Psoas muscle (tissue), 7 donors: ENCODE measurements at regions not wholly inside any gene's neighbourhood (a gene's known extent, or its start where the extent isn't known, plus 50 kb on each side); places are given as distances from the start of the nearest gene placed in this dataset.

ENCODE experiments used
- ATAC-seq, 4 donors: fragments of 200-7000 bp; cut with Tn5 transposase; one replicate each; pipeline ENCODE4 v1.9.1; 2020; ENCODE audit warnings: moderate library complexity in 3 of 4, mild to moderate bottlenecking in 2 of 4
- DNase-seq, 2 donors: peaks; one replicate each; pipeline ENCODE4 v3.0.0-alpha.2; 2020
- H3K27ac ChIP-seq: fragments of 200-600 bp; one replicate; pipeline ENCODE4 v1.8.0; 2022
- H3K27me3 ChIP-seq, 3 donors: fragments of 200-600 bp in 1 of 3; one replicate each; pipeline versions ENCODE4 v1.6.1 to v1.8.0; 2013 to 2022; ENCODE audit warnings: low read length in 2 of 3, mild to moderate bottlenecking in 2 of 3, moderate library complexity in 1 of 3; ENCODE audit not compliant: insufficient read depth in 3 of 3
- H3K36me3 ChIP-seq, 2 donors: fragments of 200-600 bp in 1 of 2; one replicate each; pipeline versions ENCODE4 v1.6.1 to v1.8.0; 2013 to 2022; ENCODE audit warnings: low read depth in 1 of 2, mild to moderate bottlenecking in 1 of 2, moderate library complexity in 1 of 2; ENCODE audit not compliant: insufficient read depth in 1 of 2
- H3K4me1 ChIP-seq: fragments of 200-600 bp; one replicate; pipeline ENCODE4 v1.8.0; 2022
- H3K4me3 ChIP-seq: fragments of 200-600 bp; one replicate; pipeline ENCODE4 v1.8.0; 2022; ENCODE audit warnings: mild to moderate bottlenecking
- H3K9me3 ChIP-seq: fragments of 200-600 bp; one replicate; pipeline ENCODE4 v1.8.0; 2022
- WGBS, 3 donors: extraction: QIAGEN DNeasy Blood & Tissue Kit; methylation state at CpG; one replicate each; pipeline versions ENCODE4 v1.1.6 to v1.1.7; 2013; 5-methylcytosine and 5-hydroxymethylcytosine counted together
- intact Hi-C, 2 donors: fragments of 100-400 bp; cut with DNase I; formaldehyde crosslinking; loops; one replicate each; pipeline versions ENCODE4 v1.11.0 to v1.14.2; 2022
- TF ChIP-seq, protein P1 (sequence below): fragments of 200-600 bp; IDR thresholded peaks from one replicate; pipeline ENCODE4 v1.8.0; 2022; ENCODE audit warnings: antibody characterized with exemption
- donor health status: healthy with polysubstance abuse.
- donor health status: DM: no; HTN: no; CAD: no; lungs with moderate emphysema.
- donor health status: Bipolar disorder and iron deficiency.
- donor health status: healthy.
- donor health status: DM: yes; HTN: yes; CAD: no.
- donor health status: DM: no; HTN: no; CAD: no.
- donor health status: DM: yes; HTN: yes; CAD: no.

DNA sequence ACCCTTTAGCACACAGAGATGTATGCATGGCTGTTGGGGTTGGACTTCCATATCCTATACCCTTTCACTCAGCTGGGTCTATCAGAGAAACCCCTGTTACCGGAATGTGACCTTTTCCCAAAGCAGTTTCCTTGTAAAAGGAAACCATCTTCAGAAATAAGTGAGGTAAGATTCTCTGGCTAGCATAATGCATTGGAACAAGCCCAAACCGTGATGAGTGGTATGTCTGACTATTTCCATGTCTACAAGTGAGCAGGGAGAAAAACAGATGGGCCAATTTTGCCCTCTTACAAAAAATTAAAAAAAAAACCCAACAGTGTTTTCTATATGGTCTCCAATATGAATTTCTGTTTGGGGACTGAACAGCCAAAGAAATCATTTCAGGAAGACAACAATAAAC, 283.9 kb downstream of the SMARCA1 start:
- no peaks in the 10 kb centered on the region for H3K9me3 ChIP-seq
- intact Hi-C loops, result no loop called here

DNA sequence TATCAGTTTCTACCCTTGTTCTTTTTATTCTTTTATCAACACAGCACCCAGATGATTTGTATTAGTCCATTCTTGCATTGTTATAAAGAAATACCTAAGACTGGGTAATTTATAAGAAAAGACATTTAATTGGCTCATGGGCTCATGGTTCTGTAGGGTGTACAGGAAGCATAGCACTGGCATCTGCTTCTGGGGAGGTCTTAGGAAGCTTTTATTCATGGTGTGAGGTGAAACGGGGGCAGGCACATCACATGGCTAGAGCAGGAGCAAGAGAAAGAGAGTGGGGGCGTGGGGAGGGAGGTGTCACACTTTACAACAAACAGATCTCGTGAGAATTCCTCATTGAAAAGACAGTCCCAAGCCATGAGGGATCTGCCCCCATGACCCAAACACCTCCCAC, 285.3 kb downstream of the SMARCA1 start:
- DNase-seq (no peak), ATAC-seq (no peak)
- Histone ChIP-seq H3K27me3 (no peaks in the 10 kb centered on the region), H3K4me1 (no peaks in the 10 kb centered on the region), H3K4me3 (no peak overlapping the region), H3K9me3 (no peaks in the 10 kb centered on the region), H3K36me3 (no peaks in the 10 kb centered on the region), H3K27ac (no peak overlapping the region)
- 71 to 80% (median 79%) methylated on average over 3 of the region's 3 CpGs for WGBS, 3 donors
- TF ChIP-seq, protein P1, sequence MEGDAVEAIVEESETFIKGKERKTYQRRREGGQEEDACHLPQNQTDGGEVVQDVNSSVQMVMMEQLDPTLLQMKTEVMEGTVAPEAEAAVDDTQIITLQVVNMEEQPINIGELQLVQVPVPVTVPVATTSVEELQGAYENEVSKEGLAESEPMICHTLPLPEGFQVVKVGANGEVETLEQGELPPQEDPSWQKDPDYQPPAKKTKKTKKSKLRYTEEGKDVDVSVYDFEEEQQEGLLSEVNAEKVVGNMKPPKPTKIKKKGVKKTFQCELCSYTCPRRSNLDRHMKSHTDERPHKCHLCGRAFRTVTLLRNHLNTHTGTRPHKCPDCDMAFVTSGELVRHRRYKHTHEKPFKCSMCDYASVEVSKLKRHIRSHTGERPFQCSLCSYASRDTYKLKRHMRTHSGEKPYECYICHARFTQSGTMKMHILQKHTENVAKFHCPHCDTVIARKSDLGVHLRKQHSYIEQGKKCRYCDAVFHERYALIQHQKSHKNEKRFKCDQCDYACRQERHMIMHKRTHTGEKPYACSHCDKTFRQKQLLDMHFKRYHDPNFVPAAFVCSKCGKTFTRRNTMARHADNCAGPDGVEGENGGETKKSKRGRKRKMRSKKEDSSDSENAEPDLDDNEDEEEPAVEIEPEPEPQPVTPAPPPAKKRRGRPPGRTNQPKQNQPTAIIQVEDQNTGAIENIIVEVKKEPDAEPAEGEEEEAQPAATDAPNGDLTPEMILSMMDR, result no peak
- intact Hi-C loops, result no loop called here

More for the DNA sequence above, 283.9 kb downstream of the SMARCA1 start:
- DNase-seq (no peak), ATAC-seq (no peak)
- TF ChIP-seq, protein P1, result no peak
- Histone ChIP-seq H3K4me3 (no peak overlapping the region), H3K36me3 (no peaks in the 10 kb centered on the region), H3K27me3 (no peaks in the 10 kb centered on the region), H3K27ac (no peak overlapping the region), H3K4me1 (no peaks in the 10 kb centered on the region)
- WGBS, 3 donors, result 48 to 75% (median 60%) methylated on average over 2 of the region's 2 CpGs

DNA sequence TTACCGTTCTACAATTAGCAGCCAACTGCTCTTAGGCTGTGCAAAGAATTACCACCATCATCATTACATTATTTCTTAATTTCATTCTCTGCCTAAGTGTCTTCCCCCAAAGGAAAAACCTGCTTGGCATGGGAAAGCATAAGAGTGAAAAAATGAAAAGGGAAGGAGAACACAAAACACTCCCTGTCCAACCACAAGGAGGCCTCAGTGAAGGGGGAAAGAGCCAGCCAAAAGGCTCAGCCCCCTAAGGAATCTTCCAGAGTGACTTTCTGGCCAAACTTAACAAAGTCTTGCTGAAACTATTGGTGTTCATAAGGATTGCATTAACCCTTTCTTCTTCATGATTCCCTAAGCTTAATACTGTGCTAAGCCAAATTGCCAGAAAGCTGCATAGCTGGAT, 287.4 kb downstream of the SMARCA1 start:
- no peak for DNase-seq
- H3K27ac ChIP-seq, result no peak overlapping the region
- WGBS, 3 donors, result 18 to 38% (median 38%) methylated on average over 1 of the region's 1 CpG
- H3K4me1 ChIP-seq, result no peaks in the 10 kb centered on the region
- no peaks in the 10 kb centered on the region for H3K27me3 ChIP-seq
- H3K4me3 ChIP-seq, result no peak overlapping the region
- intact Hi-C loops, result no loop called here
- ATAC-seq, result no peak
- TF ChIP-seq, protein P1, result no peak
- no peaks in the 10 kb centered on the region for H3K36me3 ChIP-seq
- H3K9me3 ChIP-seq, result no peaks in the 10 kb centered on the region

DNA sequence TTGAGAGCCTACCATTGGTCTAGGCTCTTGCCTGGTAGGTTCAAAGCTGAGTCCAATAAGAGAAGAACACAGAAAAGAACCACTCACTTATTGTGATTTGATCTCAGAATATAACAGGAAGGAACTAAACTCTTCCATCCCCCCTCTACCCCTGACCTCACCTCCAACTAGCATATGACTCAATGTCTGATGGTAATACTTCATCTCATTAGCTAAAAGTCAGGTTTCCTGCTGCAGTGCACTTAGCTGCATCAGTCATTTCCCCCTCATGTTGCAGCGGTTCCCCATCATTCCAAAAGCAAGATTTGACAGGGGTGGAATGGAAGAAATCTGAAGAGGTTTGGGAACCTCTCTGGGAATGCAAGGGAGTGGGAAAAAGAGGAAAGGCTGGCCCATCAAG, 289.5 kb downstream of the SMARCA1 start:
- intact Hi-C loops, result no loop called here
- Histone ChIP-seq H3K4me1 (no peaks in the 10 kb centered on the region), H3K4me3 (no peak overlapping the region), H3K9me3 (no peaks in the 10 kb centered on the region), H3K27ac (no peak overlapping the region), H3K27me3 (no peaks in the 10 kb centered on the region), H3K36me3 (no peaks in the 10 kb centered on the region)
- 40 to 83% (median 64%) methylated on average over 1 of the region's 1 CpG for WGBS, 3 donors
- TF ChIP-seq, protein P1, result no peak
- DNase-seq (no peak), ATAC-seq (no peak)

DNA sequence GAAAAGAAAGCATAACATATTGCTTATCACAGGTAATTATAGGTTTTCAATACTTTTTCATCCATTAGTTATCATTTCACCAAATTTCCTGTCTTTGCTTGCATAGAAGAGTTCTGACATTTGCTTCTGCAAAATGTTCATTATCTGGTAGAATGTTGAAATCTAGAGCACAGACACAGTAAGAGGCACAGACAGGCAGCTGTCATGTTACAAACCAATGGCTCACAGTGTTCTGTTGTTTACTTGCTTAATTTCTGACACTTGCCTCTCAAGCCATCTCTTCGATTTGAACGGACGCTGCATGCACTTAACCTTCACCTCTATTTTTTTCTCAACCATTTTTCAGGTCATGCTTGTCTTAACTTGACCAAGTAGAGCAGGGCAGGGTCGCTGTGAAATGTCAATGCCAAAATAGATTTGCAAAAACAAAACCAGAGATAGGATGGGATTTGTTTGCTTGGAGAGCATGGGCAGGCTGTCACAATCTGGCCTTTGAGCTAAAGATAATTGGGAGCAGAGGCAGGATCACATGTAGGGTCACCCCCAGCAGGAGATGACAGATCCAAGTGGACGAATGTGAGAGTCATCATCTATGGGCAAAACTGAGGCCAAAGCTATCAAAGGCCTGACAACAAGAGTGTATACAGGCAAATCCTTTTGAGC, 292.3 kb downstream of the SMARCA1 start:
- H3K9me3 ChIP-seq, result no peaks in the 10 kb centered on the region
- TF ChIP-seq, protein P1, result no peak
- H3K27ac ChIP-seq, result no peak overlapping the region
- DNase-seq, result no peak
- intact Hi-C loops, result no loop called here
- H3K4me3 ChIP-seq, result no peak overlapping the region
- no peaks in the 10 kb centered on the region for H3K36me3 ChIP-seq
- H3K27me3 ChIP-seq, result no peaks in the 10 kb centered on the region
- 57 to 76% (median 59%) methylated on average over 5 of the region's 5 CpGs for WGBS, 3 donors
- no peak for ATAC-seq
- H3K4me1 ChIP-seq, result no peaks in the 10 kb centered on the region
